ENCODE measurements at regions not wholly inside any gene's neighbourhood (a gene's known extent, or its start where the extent isn't known, plus 50 kb on each side); places are given as distances from the start of the nearest gene placed in this dataset.

DNA sequence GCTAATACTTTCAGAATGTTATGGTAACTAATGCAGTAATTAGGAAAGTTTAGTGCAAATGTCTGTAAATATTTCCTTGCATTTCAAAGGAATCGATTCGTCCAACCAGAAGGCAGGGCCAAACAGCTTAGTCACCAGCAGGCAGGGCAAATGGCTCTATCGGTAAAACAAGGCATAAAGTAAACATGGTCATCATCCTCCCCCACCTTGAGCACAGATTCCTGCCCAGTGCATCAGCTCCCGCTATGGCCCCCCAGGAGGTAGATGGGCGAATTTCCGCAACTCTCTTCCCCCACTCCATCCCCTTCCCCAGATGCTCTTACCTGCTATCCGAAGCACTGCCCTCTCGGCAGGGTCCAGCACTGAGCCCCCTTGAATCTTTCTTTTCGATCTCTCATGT, 103.8 kb upstream of the BEND6 start:
- TF ChIP-seq, protein P1, sequence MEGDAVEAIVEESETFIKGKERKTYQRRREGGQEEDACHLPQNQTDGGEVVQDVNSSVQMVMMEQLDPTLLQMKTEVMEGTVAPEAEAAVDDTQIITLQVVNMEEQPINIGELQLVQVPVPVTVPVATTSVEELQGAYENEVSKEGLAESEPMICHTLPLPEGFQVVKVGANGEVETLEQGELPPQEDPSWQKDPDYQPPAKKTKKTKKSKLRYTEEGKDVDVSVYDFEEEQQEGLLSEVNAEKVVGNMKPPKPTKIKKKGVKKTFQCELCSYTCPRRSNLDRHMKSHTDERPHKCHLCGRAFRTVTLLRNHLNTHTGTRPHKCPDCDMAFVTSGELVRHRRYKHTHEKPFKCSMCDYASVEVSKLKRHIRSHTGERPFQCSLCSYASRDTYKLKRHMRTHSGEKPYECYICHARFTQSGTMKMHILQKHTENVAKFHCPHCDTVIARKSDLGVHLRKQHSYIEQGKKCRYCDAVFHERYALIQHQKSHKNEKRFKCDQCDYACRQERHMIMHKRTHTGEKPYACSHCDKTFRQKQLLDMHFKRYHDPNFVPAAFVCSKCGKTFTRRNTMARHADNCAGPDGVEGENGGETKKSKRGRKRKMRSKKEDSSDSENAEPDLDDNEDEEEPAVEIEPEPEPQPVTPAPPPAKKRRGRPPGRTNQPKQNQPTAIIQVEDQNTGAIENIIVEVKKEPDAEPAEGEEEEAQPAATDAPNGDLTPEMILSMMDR (conservative IDR thresholded peaks at IDR 0.05; ENCODE audit: low read depth, low read length) = no peak
- TF ChIP-seq EZH2 (IDR thresholded peaks at IDR 0.05; ENCODE audit: borderline replicate concordance, low read depth, low read length, poor library complexity, severe bottlenecking) = no peak
